CD4-positive, alpha-beta T cell treated with Interleukin-1 beta for 1 hour (primary cell): ENCODE measurements at regions not wholly inside any gene's neighbourhood (a gene's known extent, or its start where the extent isn't known, plus 50 kb on each side); places are given as distances from the start of the nearest gene placed in this dataset.

Source experiments
- DNase-seq, 2 donors: peaks; one replicate each; pipeline ENCODE4 v3.0.0-alpha.2; 2020 to 2022

GRCh38 chr20:19078448-19079373, 133.7 kb upstream of the SLC24A3 start:
- DNase-seq = no peak

GRCh38 chr20:19079536-19080299, 132.7 kb upstream of the SLC24A3 start:
- DNase-seq = no peak

GRCh38 chr20:19081937-19082336, 130.5 kb upstream of the SLC24A3 start:
- DNase-seq = no peak

GRCh38 chr20:19083136-19083621, 129.3 kb upstream of the SLC24A3 start:
- DNase-seq = no peak

GRCh38 chr20:19090332-19090731, 122.1 kb upstream of the SLC24A3 start:
- no peak for DNase-seq

- no peak for DNase-seq
Measured at GRCh38 chr20:19094959-19095541, 117.4 kb upstream of the SLC24A3 start.

- no peak for DNase-seq
Measured at GRCh38 chr20:19095762-19096161, 116.7 kb upstream of the SLC24A3 start.

GRCh38 chr20:19096843-19097242, 115.6 kb upstream of the SLC24A3 start:
- DNase-seq = no peak

- DNase-seq = no peak
Measured at GRCh38 chr20:19098117-19098516, 114.3 kb upstream of the SLC24A3 start.

GRCh38 chr20:19098806-19099578, 113.5 kb upstream of the SLC24A3 start:
- no peak for DNase-seq

- DNase-seq = no peak
Measured at GRCh38 chr20:19099596-19100545, 112.6 kb upstream of the SLC24A3 start.

- no peak for DNase-seq
Measured at GRCh38 chr20:19100975-19101374, 111.5 kb upstream of the SLC24A3 start.

- no peak for DNase-seq
Measured at GRCh38 chr20:19104186-19104585, 108.3 kb upstream of the SLC24A3 start.

GRCh38 chr20:19108155-19108554, 104.3 kb upstream of the SLC24A3 start:
- DNase-seq = no peak

GRCh38 chr20:19110285-19110684, 102.2 kb upstream of the SLC24A3 start:
- DNase-seq = no peak

GRCh38 chr20:19110881-19111460, 101.5 kb upstream of the SLC24A3 start:
- no peak for DNase-seq

GRCh38 chr20:19112828-19113227, 99.6 kb upstream of the SLC24A3 start:
- DNase-seq = no peak

GRCh38 chr20:19113343-19113930, 99.0 kb upstream of the SLC24A3 start:
- DNase-seq = no peak

GRCh38 chr20:19114410-19114809, 98.0 kb upstream of the SLC24A3 start:
- DNase-seq = no peak

GRCh38 chr20:19115581-19115980, 96.9 kb upstream of the SLC24A3 start:
- no peak for DNase-seq

GRCh38 chr20:19120011-19120410, 92.4 kb upstream of the SLC24A3 start:
- no peak for DNase-seq
